ENCODE measurements at regions not wholly inside any gene's neighbourhood (a gene's known extent, or its start where the extent isn't known, plus 50 kb on each side); places are given as distances from the start of the nearest gene placed in this dataset.

GRCh38 chr5:66277981-66278380, 133.9 kb downstream of the SREK1 start:
- TF ChIP-seq CTCF (conservative IDR thresholded peaks at IDR 0.05 in 1 of 2, IDR thresholded peaks at IDR 0.05 in 1 of 2; ENCODE audit: extremely low read depth in 1 of 2, insufficient read depth in 1 of 2, low read depth in 1 of 2, low read length in 2 of 2) (no peak), EZH2 (IDR thresholded peaks at IDR 0.05; ENCODE audit: borderline replicate concordance, low read length) (no peak)
